ENCODE measurements at regions not wholly inside any gene's neighbourhood (a gene's known extent, or its start where the extent isn't known, plus 50 kb on each side); places are given as distances from the start of the nearest gene placed in this dataset.

DNA sequence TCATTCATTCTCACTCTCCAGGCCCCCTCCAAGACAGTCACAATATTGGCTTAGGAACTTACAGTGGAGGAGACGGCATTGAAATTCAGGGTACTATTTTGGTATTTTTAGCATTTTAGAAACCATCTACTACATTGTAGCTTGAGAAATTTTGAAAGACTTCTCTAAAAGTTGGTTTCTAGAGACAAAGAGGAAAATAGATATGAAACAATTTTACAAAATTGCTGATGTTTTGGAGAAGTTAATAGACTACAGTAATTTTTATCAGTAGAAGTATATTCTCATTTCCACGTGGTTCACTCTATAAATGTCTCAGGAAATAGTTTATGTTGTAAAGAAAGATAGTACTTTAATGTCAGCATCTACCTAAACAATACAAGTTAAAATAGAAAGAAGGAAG, 63.2 kb upstream of the ZSWIM6 start:
- Histone ChIP-seq H3K9me3 (no peaks in the 10 kb centered on the region), H3K27me3 (replicated peaks; ENCODE audit: insufficient read depth) (no peaks in the 10 kb centered on the region), H3K4me3 (no peak overlapping the region), H3K4me1 (replicated peaks) (no peaks in the 10 kb centered on the region), H3K36me3 (no peaks in the 10 kb centered on the region), H3K27ac (no peak overlapping the region)
- intact Hi-C loops (cut with DNase I) = no loop called here
- TF ChIP-seq POLR2AphosphoS5 (IDR thresholded peaks at IDR 0.05) (no peak), POLR2A (IDR thresholded peaks at IDR 0.05) (no peak)
- TF ChIP-seq, protein P1, sequence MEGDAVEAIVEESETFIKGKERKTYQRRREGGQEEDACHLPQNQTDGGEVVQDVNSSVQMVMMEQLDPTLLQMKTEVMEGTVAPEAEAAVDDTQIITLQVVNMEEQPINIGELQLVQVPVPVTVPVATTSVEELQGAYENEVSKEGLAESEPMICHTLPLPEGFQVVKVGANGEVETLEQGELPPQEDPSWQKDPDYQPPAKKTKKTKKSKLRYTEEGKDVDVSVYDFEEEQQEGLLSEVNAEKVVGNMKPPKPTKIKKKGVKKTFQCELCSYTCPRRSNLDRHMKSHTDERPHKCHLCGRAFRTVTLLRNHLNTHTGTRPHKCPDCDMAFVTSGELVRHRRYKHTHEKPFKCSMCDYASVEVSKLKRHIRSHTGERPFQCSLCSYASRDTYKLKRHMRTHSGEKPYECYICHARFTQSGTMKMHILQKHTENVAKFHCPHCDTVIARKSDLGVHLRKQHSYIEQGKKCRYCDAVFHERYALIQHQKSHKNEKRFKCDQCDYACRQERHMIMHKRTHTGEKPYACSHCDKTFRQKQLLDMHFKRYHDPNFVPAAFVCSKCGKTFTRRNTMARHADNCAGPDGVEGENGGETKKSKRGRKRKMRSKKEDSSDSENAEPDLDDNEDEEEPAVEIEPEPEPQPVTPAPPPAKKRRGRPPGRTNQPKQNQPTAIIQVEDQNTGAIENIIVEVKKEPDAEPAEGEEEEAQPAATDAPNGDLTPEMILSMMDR (IDR thresholded peaks at IDR 0.05) = no peak
- DNase-seq (ENCODE audit: low spot score) = no peak
- 55% methylated on average over 2 of the region's 2 CpGs for WGBS

DNA sequence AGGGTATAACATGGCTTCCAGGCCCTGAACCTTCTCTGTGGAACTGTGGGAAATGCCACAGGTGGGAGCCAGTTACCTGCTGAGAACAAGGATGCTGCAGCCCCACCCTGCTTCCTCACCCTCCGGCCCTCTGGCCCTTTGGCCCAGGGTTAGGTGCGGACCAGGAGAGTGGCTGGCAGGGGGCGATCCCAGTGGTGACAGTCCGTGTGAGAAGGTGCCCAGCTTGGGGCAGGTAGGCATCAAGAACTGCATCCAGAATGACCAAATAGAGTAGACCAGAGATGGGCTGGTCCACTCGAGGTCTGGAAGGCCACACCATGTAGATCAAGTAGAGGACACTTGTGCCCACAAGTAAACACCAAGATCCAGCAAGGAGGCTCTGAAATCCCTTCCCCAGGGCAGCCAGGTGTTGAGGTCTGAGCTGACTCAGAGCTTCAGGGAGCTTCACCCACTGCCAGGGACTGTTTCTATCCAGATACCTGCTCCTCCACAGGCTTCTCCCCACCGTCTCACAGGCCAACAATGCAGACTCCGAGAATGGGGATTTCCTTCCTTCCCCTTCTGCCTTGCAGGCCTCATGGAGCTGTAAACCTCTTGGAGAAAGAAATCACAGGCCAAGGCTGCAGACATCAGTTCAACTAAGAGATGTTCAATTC, 61.4 kb upstream of the ZSWIM6 start:
- H3K4me1 ChIP-seq (replicated peaks) = no peaks in the 10 kb centered on the region
- no peak overlapping the region for H3K4me3 ChIP-seq
- no peaks in the 10 kb centered on the region for H3K36me3 ChIP-seq
- DNase-seq (ENCODE audit: low spot score) = no peak
- no peak for TF ChIP-seq POLR2AphosphoS5 (IDR thresholded peaks at IDR 0.05)
- TF ChIP-seq POLR2A (IDR thresholded peaks at IDR 0.05) = no peak
- TF ChIP-seq, protein P1 (IDR thresholded peaks at IDR 0.05) = no peak
- H3K9me3 ChIP-seq = no peaks in the 10 kb centered on the region
- intact Hi-C loops (cut with DNase I) = no loop called here
- WGBS = 80% methylated on average over 7 of the region's 7 CpGs
- H3K27me3 ChIP-seq (replicated peaks; ENCODE audit: insufficient read depth) = no peaks in the 10 kb centered on the region
- no peak overlapping the region for H3K27ac ChIP-seq

DNA sequence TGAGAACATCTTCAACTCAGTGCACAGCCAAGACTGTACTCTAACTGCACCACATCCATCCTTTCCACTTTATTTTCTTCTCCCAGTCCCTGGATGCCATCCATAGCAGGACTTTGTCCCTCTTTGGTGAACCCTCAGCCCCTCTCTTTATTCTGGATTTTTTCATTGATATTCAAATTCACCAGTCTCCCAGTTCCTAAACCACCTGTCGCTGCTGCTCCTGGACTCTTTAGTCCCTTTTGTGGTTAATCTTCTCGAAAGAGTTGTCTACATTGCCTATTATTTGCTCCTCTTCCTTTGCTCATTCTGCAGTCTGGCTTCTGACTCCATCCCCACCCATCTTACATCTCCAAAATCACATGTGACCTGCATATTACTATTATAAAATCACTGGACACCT, 59.4 kb upstream of the ZSWIM6 start:
- H3K36me3 ChIP-seq = no peaks in the 10 kb centered on the region
- 88% methylated on average over 2 of the region's 2 CpGs for WGBS
- no peak overlapping the region for H3K4me3 ChIP-seq
- DNase-seq (ENCODE audit: low spot score) = no peak
- TF ChIP-seq POLR2AphosphoS5 (IDR thresholded peaks at IDR 0.05) (no peak), POLR2A (IDR thresholded peaks at IDR 0.05) (no peak)
- TF ChIP-seq, protein P1 (IDR thresholded peaks at IDR 0.05) = no peak
- intact Hi-C loops (cut with DNase I) = no loop called here
- no peaks in the 10 kb centered on the region for H3K9me3 ChIP-seq
- H3K4me1 ChIP-seq (replicated peaks) = no peaks in the 10 kb centered on the region
- H3K27ac ChIP-seq = no peak overlapping the region
- no peaks in the 10 kb centered on the region for H3K27me3 ChIP-seq (replicated peaks; ENCODE audit: insufficient read depth)

DNA sequence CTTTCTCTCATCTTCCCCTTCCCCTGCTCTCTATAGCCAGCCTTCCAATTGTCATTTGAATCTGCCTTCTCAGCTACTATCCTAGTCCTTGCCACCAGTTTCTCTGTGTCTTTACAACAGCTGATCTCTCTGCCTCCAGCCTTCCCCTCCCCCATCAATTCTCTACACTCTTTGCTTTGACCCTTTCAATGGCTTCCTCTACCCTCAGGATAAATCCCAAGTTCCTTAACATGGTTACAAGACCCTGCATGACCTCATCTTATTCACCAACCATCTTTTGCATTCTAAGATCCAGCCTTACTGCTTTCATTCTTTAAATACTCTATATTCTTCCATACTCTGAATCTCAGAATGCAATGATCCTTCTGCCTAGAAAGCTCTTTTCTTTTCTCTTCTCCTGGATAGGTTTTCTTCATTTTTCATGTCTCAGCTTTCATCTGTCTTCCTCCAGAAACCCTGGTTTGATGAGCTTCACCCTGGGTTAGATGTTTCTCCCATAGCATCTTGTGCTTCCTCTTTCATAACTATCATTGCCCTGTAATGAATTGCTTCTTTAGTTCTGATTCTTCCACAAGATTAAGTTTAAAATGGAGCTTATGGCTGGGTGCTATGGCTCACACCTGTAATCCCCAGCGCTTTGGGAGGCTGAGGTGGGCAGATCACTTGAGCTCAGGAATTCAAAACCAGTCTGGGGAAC, 58.6 kb upstream of the ZSWIM6 start:
- intact Hi-C loops (cut with DNase I) = no loop called here
- no peaks in the 10 kb centered on the region for H3K27me3 ChIP-seq (replicated peaks; ENCODE audit: insufficient read depth)
- H3K4me3 ChIP-seq = no peak overlapping the region
- no peak overlapping the region for H3K27ac ChIP-seq
- WGBS = 100% methylated on average over 1 of the region's 1 CpG
- no peak for DNase-seq (ENCODE audit: low spot score)
- H3K9me3 ChIP-seq = no peaks in the 10 kb centered on the region
- no peak for TF ChIP-seq POLR2A (IDR thresholded peaks at IDR 0.05)
- TF ChIP-seq, protein P1 (IDR thresholded peaks at IDR 0.05) = no peak
- no peak for TF ChIP-seq POLR2AphosphoS5 (IDR thresholded peaks at IDR 0.05)
- no peaks in the 10 kb centered on the region for H3K4me1 ChIP-seq (replicated peaks)
- no peaks in the 10 kb centered on the region for H3K36me3 ChIP-seq

DNA sequence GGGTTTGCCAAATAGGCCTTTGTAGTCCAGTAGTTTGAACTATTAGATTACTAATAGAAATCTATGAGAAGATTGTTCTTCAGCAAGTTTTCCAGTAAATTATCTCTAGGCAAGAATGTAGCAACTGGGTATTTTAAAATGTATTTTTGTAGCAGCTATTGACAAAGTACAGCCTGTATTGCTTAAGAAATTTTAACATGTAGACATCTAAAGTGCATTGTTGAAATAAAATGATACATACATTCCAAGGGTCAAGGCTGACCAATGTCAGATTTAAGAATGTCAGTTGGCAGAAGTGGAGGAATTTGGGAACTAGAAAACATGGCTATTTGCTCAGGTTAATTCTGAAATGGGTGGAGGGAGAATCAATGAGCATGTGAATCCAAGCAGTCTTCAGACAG, 57.5 kb upstream of the ZSWIM6 start:
- TF ChIP-seq POLR2A (IDR thresholded peaks at IDR 0.05) (no peak), POLR2AphosphoS5 (IDR thresholded peaks at IDR 0.05) (no peak)
- TF ChIP-seq, protein P1 (IDR thresholded peaks at IDR 0.05) = no peak
- Histone ChIP-seq H3K36me3 (no peaks in the 10 kb centered on the region), H3K9me3 (no peaks in the 10 kb centered on the region), H3K27me3 (replicated peaks; ENCODE audit: insufficient read depth) (no peaks in the 10 kb centered on the region), H3K4me3 (no peak overlapping the region), H3K27ac (no peak overlapping the region), H3K4me1 (replicated peaks) (no peaks in the 10 kb centered on the region)
- DNase-seq (ENCODE audit: low spot score) = no peak
- intact Hi-C loops (cut with DNase I) = no loop called here

All from prostate gland (tissue), 2 donors.